HG03103 (cell line): ENCODE measurements at regions not wholly inside any gene's neighbourhood (a gene's known extent, or its start where the extent isn't known, plus 50 kb on each side); places are given as distances from the start of the nearest gene placed in this dataset.

Source experiments
- ATAC-seq: cut with Tn5 transposase; IDR thresholded peaks from one replicate; pipeline ENCODE4 v1.9.1; 2021; ENCODE audit warnings: low read depth; ENCODE audit not compliant: unreplicated experiment

DNA sequence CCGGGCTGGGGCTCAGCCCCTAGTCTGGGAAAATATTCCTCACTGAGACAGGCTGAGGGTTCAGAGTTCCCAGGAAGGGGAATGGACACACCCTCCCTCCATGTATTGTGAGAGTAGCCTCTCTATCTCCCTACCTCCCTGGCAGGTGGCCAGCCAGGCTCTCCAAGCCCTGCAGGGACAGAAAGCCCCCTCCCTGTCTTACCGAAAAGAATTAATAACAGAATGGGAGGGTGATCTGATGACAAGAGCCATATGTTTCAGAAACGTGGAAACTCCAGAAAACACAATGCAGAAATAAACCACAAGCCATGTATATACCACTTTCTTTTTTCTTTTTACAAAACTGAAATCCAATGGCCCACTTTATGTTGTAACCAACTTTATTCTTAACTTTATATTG is 140.0 kb downstream of the CHST1 start:
- no peak for ATAC-seq

DNA sequence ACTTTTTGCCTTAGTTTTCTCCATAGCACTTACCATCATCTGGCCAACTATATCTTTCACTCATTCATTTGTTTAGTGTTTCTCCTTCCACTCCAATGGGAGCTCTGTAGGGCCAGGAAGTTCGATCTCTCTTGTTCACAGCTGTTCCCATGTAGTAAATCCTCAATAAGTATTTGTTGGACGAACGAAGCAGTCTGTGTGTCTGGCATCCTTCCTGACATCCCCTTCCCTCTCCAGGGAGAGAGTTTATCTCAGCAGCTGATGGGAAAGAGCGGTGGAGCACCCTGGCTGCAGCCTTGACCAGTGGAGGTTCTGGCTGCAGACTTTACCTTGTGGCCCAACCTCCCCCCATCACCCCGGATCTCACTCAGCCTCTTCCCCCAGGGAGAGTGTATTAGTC is 141.7 kb downstream of the CHST1 start:
- no peak for ATAC-seq

DNA sequence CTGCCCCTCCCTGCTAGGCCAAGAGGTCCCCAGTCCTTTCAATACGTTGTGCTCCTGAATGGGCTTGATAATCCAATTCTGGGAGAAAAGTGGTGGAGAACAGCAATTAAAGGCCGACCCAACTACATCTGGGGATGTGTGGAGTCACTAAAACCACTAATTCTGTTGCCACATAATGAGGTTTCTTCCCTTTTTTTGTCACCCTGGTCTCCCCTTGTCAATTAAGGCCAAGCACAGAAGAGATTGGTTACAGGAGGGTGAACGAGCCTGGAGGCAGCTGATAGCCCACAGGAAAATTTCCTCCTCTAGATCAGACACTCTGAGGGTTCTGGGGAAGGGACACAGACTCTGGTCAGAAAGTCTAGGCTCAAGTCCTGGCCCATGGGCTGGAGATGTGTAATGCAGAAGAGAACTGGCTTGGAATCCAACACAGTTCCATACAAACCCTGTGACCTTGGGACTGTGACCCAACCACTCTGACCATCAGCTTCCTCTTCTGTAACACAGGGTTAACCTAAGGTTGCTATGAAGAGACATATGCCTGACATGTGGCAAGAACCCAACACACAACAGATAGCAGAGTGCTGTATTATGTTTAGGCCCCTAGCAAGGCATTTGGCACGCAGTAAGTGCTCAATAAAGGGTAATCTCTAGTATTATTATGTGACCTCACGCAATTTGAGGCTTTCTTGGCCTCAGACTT is 146.4 kb downstream of the CHST1 start:
- no peak for ATAC-seq

DNA sequence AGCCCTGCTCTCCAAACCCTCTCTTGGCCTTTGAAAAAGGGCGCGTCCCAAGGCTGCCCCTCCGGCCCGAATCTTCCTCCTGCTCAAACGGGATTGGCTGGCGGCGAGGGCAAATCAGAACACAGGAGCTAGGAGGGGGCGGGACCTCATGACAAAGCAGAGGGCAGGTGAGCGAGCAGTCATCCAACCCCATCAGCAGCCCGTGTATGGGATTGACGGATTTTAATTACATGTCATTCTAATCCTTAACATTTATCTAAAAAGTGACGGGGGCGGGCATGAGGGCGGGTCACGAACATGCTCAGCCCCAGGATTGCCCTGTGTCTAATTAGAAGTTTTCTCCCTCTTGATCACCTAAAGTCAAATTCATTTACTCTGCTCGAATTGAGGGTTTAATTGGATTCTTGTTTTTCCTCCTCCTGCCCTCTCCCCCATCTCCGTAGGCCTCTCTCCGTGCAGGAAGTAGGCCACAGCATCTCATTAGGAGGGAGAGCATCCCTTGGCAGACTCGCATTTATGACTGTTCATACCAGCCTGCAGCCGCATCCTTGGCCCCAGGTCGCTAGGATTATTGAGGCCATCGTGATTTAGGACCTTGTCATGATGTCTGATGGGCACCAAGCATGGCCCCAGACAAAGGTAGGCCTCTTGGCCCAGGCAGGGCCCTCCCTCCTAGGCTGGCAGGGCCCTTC is 147.1 kb downstream of the CHST1 start:
- ATAC-seq = no peak

DNA sequence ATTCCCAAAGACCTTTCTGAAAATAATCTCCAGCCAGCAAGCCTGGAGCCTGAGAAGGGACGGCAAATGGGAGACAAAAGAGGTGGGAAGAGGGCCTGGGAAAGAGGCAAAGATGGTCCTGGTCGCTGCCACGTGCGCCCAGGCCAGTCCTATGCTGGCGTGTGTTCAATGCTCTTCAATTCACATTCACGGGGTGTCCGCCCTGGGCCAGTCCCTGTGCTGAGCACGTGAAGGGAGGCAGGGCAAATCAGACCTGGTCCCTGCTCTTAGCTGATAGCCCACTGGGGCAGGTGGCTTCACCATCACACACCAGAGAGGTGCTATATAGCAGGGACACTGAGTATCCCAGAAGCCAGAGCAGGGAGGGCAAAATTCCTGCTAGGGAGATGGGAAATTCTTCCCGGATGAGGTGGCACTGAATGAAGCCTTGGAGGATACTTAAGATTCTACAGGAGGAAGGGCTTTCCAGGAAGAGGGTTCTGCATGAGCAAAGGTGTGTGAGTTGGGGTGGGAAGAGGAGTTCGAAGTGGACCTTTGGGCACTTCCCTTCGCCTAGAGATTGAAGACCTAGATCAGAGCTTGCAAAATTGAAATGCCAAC is 148.2 kb downstream of the CHST1 start:
- ATAC-seq = no peak

DNA sequence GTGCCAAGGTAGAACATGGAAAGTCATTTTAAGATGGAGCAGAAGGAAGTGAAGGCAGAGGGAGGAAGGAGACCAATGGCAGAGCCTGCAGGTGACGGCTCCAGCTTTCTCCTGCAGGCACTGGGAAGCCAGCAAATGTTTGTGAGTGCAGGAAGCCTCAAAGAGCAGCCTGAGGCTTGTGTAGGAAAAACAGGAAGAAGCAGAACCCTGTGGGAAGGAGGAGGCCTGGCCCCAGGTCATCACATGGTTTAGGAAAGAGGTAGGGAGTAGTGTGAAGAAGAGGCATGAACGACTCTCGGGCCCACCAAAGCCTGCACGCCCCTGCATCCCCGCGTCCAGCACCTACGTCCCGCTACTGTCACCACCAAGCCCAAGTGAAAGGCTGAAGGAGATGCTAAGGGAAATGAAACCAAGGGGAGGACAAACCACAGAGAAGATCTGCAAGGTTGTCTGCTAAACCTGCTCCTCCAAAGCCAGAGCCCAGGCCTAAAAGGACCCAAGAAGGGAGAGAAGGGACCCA is 151.5 kb downstream of the CHST1 start:
- no peak for ATAC-seq

DNA sequence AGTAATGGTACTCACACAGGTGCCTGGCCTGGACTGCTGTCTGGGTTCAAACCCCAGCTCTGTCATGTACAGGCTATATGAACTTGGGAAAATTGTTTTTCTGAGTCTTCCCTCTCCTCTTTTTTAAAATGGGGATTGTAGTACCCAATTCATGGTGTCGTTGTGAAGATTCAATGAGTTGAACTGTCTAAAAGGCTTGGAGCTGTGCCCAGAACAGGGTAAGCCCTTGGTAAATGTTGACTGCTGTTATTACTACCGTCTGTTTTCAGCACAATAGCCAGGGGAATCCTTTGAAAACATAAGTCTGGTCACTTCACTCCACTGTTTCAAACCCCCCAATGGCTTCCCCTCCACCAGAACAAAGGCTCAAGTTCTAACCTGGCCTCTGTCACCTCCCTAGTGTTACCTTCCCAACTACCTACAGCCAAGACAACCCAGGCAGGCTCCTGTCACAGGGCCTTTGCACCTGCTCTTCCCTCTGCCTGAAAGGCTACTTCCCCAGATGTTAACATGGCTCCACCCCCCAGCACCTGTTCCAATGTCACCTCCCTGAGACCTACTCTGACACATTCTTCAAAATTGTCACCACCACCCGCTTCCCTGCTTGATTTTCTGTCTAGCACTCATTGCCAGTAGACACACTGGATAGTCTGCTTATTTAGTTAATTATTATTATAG is 152.8 kb downstream of the CHST1 start:
- ATAC-seq = no peak

DNA sequence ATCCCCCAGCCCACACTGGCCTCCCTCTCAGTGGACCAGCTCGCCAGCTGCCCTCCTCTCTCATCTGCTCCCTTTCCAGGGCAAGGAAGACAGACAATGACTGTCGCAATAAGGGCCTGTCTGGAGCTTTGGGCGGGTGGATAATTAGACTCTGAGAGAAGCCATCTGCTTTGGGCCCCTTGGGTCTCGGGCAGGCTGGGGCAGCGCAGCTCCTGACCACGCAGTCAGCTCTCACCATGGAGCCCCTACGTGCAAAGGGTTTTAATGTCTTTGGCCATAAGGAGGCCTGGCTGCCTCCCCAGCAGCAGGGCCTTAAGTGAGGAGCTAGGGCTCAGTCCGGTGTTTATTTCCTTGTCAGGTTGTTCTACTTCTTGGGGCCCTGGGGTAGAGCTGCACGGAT is 153.9 kb downstream of the CHST1 start:
- no peak for ATAC-seq

DNA sequence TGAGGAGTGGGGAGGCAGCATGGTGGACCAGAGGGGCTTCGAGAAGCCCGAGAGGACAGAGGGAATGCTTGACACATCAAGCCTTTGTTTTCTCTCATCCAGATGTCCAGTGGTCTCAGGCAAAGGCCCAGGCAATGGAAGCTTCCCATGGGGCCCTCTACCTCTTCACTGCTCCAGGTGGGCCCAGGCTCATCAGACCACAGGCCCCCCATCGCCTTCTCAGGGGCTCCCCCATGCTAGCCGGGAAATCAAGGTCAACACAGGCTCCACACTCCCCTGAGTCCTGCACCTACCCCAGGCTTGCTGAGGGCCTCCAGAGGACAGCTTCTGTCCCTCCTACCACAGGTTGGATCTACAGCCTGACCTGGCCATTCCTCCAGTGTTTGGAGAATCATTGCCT is 157.5 kb downstream of the CHST1 start:
- no peak for ATAC-seq

DNA sequence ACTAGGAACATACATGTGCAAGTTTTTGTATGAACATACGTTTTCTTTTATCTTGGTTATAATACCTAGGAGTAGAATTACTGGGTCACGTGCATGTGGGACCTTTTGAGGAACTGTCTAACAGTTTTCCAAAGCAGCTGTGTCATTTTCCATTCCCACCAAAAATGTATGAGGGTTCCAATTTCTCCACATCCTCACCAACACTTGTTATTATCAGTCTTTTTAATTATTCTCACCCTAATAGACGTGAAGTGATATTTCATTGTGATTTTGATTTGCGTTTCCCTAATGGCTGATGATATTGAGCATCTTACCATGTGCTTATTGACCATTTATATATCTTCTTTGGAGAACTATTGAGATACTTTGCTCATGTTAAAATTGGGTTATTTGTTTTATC is 162.1 kb downstream of the CHST1 start:
- ATAC-seq = no peak

DNA sequence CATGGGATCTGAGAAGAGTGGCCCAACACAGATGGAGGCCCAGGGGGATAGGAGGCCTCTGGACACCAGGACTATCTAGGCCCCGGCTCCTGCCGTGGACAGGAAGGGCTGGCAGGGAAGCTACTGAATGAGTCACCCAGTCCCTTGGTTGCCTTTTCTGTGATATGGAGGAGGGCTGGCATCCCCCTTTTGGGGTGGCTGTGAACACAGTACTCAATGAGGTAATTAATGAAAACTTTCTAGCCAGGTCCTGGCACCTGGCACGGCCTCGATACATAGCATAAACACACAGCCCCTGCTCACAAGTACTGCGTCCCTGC is 163.2 kb downstream of the CHST1 start:
- no peak for ATAC-seq

DNA sequence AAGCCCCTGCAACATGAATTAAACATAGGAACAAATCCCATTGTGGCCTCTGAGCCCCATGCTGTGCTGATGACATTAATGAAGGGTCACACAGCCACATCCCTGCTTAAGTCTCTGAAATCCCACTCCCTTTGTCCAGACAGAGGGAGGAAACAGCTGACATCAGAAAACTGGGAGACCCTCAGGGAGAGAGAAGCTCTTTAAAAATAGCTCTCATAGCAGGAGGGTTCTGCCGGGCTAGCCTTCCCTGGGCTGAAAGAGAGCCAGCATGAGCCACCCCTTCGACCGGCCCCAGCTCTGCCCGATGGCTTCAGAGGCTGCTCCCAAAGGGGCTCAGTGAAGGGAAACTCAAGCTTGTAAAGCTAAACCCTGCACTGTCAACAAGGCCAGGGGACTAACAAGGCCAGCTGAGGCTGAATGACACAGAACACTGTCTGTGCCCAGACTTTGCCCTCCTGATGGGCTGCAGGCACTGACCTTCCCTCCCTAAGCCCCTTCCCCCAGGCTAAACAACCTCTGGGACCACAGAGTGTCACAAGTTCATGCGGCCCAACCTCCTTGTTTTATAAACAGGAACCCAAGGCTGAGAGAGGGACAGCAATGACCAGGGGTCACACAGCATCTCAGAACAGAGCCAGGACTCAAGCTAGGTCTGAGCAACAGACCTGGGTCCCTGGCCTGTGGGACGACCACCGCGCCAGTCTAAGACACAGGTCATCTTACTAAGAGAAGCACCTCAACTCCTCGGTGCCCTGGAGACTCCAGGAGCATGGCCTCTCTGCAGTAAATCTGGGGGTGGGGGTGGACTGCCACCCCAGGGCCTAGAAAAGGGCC is 163.8 kb downstream of the CHST1 start:
- no peak for ATAC-seq

DNA sequence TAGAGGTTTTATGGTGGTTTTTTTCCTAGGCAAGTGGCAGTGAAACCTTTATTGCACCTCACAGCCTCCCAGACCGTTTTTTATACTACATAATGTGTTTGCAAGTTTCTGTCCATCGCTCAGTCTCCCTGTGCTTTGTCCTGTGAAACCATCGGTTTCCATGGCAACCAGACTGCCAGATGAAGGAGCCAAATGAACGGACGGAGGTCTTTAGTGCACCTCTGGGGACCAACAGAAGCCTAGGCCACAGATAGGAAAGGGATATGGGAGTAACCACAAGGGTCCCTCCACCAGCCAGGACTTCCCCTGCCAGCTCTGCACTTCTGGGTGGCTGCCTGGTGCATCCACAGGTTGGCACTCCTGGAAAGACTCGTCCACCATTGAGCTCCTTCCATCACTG is 165.0 kb downstream of the CHST1 start:
- ATAC-seq = no peak

DNA sequence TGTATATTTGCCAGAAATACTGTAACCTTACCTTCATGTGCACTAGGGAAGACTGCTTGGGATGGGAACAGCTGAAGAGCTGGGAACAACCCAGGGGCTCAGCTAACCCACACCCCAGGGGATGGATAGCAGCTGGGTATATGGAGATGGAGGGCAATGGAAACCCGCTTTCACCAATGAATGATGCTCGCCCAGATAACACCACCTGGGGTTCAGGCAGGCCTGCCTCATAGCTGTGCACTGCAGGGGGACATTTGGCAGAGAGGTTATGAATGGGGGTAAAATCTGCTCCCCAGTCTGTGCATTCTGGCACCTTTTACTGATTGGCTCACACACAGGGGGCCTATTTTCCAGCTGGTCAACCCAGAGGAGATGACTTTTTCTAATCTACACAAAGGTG is 170.7 kb downstream of the CHST1 start:
- ATAC-seq = no peak

DNA sequence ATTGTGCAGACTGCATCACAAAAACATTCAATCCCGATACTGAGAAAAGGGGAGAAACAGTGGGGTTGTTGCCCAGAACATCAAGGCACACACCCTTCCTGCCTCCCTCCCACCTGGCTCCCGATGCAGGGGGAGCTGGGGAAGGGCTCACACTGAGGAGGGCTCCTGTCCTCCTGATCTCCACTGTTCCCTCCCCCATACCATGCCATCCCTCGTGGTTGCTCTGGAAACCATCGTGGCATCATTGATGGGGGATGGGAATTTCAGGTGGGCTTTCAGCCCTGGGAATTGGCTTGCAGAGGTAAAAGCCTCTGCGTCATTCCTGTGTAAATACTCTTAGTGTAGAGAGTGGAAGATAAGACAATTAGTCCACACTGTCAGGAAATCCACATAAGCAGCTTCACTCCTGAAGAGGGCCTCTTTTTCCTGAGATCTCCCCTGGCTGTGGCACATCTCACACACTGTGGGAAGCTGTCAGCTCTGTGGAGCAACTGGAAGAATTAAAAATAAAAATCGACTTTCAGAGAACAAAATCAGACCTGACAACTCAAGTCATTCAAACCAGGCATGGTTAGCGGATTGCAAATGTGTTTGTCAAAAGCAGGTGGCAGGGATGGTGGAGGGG is 176.0 kb downstream of the CHST1 start:
- no peak for ATAC-seq

DNA sequence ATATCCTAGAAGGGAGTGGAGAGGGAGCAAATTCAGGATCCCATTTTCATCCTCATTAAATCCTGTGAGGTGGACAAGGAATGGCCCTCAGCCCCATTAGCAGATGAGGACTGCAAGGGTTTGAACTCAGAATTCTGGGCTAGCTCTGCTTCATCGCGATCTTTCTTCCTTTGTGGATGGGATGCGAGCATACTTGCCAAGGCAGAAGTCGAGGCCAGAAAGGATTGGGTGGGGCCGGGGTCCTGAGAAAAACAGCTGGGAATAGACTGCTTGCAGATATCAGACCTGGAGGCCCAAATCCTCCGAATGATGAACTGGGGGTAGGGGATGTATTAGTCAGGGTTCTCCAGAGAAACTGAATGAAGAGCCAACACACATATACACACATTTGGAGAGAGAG is 179.0 kb downstream of the CHST1 start:
- no peak for ATAC-seq

DNA sequence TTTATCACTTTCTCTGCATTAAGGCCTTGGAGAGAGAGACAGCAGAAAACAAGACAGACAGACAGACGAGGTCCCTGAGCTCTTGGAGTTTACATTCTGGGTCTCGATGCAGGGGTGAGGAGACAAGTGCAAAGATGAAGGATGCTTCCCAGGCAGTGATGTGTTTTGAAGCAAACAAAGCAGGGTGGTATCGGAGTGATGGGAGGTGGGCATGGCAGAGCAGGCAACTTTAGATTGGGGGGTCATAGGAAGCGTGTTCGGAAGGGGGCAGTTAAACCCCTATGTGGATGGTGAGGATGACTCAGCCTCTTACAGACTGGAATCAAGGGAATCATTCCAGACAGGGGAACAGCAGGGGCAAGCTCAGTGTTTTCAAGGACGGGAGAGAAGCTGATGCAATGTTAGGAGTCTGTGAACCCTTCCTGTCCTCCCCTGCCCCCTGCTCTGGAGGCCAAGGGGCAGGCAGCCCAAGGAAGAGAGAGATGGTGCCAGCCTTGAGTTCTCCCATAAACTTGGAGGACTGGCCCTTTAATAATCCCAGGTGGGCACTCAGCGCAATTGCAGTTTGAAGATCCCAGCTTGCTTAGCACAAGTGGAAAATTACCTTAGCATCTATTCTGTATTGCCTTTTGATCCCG is 180.2 kb downstream of the CHST1 start:
- ATAC-seq = no peak

DNA sequence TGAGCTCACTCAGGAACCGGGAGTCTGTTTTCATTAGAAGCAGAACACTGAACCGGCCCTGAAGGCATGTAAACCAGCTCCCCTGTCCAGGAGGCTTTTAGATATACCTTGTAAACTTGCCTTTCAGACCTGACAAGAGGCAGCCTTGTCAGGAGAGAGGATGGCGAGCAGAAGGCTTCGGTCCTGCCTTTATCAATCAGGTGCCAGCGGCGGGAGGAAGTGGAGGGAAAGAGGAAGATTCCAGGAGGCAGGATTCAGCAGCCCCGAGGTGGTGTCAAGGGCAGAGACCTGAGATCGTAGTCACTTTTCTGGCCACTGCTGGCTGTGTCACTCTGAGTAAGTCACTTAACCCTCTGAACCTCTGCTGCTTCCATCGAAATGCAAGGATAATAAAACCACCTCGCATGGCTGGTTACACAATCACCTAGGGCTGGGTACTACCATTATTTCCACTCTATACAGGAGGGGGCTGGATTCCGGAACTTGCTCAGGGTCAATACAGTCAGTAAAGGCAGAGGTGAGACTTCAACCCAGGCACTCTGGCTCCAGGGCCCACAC is 181.0 kb downstream of the CHST1 start:
- ATAC-seq = no peak

DNA sequence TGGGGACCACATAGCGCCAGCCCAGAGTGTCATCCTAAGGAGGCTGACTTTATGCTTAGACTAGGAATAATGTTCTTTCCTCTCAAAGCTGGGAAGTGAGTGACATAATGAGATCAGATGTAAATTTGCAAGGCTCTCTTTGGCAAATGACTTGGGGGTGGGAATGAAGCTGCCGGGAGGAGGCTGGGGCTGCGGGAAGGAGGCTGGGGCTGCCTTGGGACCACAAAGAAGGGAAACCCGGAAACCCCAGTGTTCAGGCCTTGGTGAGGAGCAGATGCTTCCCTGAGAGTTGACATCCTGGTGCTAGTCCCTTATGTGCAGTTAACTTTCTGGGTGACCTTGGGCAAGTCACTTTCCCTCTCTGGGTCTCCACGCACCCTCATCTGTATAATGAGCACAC is 182.0 kb downstream of the CHST1 start:
- no peak for ATAC-seq
